22Rv1 (cell line): ENCODE measurements at regions not wholly inside any gene's neighbourhood (a gene's known extent, or its start where the extent isn't known, plus 50 kb on each side); places are given as distances from the start of the nearest gene placed in this dataset.

Experiments
- ZFX ChIP-seq: fragments of 450-650 bp; IDR thresholded peaks from 2 replicates; pipeline ENCODE4 v1.6.1; 2017; ENCODE audit warnings: antibody characterized with exemption, borderline replicate concordance
- TF ChIP-seq, protein P1 (sequence below): fragments of 450-650 bp; IDR thresholded peaks from 2 replicates; pipeline ENCODE4 v1.5.1; 2017; ENCODE audit warnings: mild to moderate bottlenecking

DNA sequence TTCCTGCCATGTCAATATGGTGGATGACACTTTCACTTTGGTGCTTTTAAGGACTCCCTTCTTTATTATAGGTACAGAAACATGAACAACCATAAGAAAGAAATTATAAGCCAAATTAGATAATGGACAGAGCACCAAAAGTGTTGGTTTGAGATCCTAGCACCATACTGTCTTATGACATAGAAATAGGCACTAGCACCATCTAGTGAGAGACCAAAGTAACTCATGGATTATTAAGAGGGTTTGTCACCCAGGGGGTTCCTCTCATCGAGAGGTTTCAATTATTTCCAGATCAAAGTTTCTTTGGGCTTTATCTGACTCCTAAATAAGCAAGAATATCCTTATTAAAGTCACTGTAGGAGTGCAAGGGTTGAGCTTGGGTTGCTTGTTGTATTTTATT is 153.0 kb upstream of the DIO2 start:
- TF ChIP-seq, protein P1, sequence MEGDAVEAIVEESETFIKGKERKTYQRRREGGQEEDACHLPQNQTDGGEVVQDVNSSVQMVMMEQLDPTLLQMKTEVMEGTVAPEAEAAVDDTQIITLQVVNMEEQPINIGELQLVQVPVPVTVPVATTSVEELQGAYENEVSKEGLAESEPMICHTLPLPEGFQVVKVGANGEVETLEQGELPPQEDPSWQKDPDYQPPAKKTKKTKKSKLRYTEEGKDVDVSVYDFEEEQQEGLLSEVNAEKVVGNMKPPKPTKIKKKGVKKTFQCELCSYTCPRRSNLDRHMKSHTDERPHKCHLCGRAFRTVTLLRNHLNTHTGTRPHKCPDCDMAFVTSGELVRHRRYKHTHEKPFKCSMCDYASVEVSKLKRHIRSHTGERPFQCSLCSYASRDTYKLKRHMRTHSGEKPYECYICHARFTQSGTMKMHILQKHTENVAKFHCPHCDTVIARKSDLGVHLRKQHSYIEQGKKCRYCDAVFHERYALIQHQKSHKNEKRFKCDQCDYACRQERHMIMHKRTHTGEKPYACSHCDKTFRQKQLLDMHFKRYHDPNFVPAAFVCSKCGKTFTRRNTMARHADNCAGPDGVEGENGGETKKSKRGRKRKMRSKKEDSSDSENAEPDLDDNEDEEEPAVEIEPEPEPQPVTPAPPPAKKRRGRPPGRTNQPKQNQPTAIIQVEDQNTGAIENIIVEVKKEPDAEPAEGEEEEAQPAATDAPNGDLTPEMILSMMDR: peak; percentile 65
- no peak for TF ChIP-seq ZFX
